Testis (tissue), 2 donors: ENCODE measurements at regions not wholly inside any gene's neighbourhood (a gene's known extent, or its start where the extent isn't known, plus 50 kb on each side); places are given as distances from the start of the nearest gene placed in this dataset.

Source experiments
- DNase-seq: peaks from one replicate; pipeline ENCODE4 v3.0.0-alpha.2; 2019
- H3K27ac ChIP-seq, 2 donors: fragments of 200-600 bp; sonication (generic); one replicate each; pipeline ENCODE4 v1.5.1; 2019
- H3K27me3 ChIP-seq: fragments of 200-600 bp; sonication (generic); one replicate; pipeline ENCODE4 v1.5.1; 2019
- H3K36me3 ChIP-seq: fragments of 200-600 bp; sonication (generic); one replicate; pipeline ENCODE4 v1.5.1; 2017; ENCODE audit warnings: low read depth; ENCODE audit errors: missing control alignments
- H3K4me1 ChIP-seq: fragments of 200-600 bp; sonication (generic); one replicate; pipeline ENCODE4 v1.5.1; 2019
- H3K4me3 ChIP-seq, 2 donors: fragments of 200-600 bp; sonication (generic); one replicate each; pipeline ENCODE4 v1.5.1; 2017 to 2019
- H3K9me3 ChIP-seq: fragments of 200-600 bp; sonication (generic); one replicate; pipeline ENCODE4 v1.5.1; 2017
- CTCF ChIP-seq, 3 experiments: fragments of 450-650 bp in 2 of 3; fragments of 200-600 bp in 1 of 3; sonication (generic) in 1 of 3; IDR thresholded peaks; one replicate each; pipeline ENCODE4 v1.5.1; 2016 to 2019; ENCODE audit warnings: antibody characterized with exemption in 3 of 3, mild to moderate bottlenecking in 2 of 3, moderate library complexity in 1 of 3
- POLR2A ChIP-seq: fragments of 450-650 bp; IDR thresholded peaks from one replicate; pipeline ENCODE4 v1.6.1; 2017; ENCODE audit warnings: antibody characterized with exemption, mild to moderate bottlenecking, moderate library complexity
- WGBS, 2 donors: methylation state at CpG; one replicate each; pipeline ENCODE4 v1.1.5; 2018; 5-methylcytosine and 5-hydroxymethylcytosine counted together
- intact Hi-C: fragments of 100-400 bp; cut with DNase I; formaldehyde crosslinking; loops from one replicate; pipeline ENCODE4 v1.15.1; 2023; ENCODE audit warnings: low total_unique reads

- 67 to 70% methylated on average over 3 of the region's 3 CpGs for WGBS, 2 donors
- no peak for DNase-seq
- TF ChIP-seq CTCF (IDR thresholded peaks at IDR 0.05) (no peak), POLR2A (no peak)
- Histone ChIP-seq H3K27ac (no peak overlapping the region), H3K9me3 (no peaks in the 10 kb centered on the region), H3K4me3 (no peak overlapping the region), H3K27me3 (no peaks in the 10 kb centered on the region), H3K36me3 (no peaks in the 10 kb centered on the region), H3K4me1 (no peaks in the 10 kb centered on the region)
- intact Hi-C loops, result no loop called here
These were observed 306.3 kb upstream of the FLRT2 start for GRCh38 chr14:85223667-85224066.

GRCh38 chr14:85224241-85224640 lies 305.7 kb upstream of the FLRT2 start:
- H3K4me3 ChIP-seq, result no peak overlapping the region
- H3K4me1 ChIP-seq, result no peaks in the 10 kb centered on the region
- H3K27me3 ChIP-seq, result no peaks in the 10 kb centered on the region
- no peak for DNase-seq
- no peaks in the 10 kb centered on the region for H3K9me3 ChIP-seq
- H3K36me3 ChIP-seq, result no peaks in the 10 kb centered on the region
- TF ChIP-seq CTCF (IDR thresholded peaks at IDR 0.05) (no peak), POLR2A (no peak)
- 64 to 88% methylated on average over 3 of the region's 3 CpGs for WGBS, 2 donors
- intact Hi-C loops, result no loop called here
- H3K27ac ChIP-seq, result no peak overlapping the region

- no peak for TF ChIP-seq CTCF (IDR thresholded peaks at IDR 0.05)
- TF ChIP-seq POLR2A, result no peak
- no peaks in the 10 kb centered on the region for H3K4me1 ChIP-seq
- intact Hi-C loops, result no loop called here
- no peaks in the 10 kb centered on the region for H3K36me3 ChIP-seq
- DNase-seq, result no peak
- H3K27ac ChIP-seq, result no peak overlapping the region
- no peaks in the 10 kb centered on the region for H3K9me3 ChIP-seq
- 61 to 75% methylated on average over 12 of the region's 12 CpGs for WGBS, 2 donors
- H3K4me3 ChIP-seq, result no peak overlapping the region
- no peaks in the 10 kb centered on the region for H3K27me3 ChIP-seq
These were observed 296.2 kb upstream of the FLRT2 start for GRCh38 chr14:85233756-85234155.

GRCh38 chr14:85234156-85235025 lies 295.6 kb upstream of the FLRT2 start:
- TF ChIP-seq CTCF (IDR thresholded peaks at IDR 0.05), result no peak
- no peak for TF ChIP-seq POLR2A
- intact Hi-C loops, result no loop called here
- Histone ChIP-seq H3K27ac (no peak overlapping the region), H3K9me3 (no peaks in the 10 kb centered on the region), H3K4me3 (no peak overlapping the region), H3K27me3 (no peaks in the 10 kb centered on the region), H3K36me3 (no peaks in the 10 kb centered on the region), H3K4me1 (peaks cover 2% of the 10 kb centered on the region)
- WGBS, 2 donors, result 66 to 76% methylated on average over 10 of the region's 10 CpGs
- DNase-seq, result no peak

GRCh38 chr14:85235868-85236267 lies 294.1 kb upstream of the FLRT2 start:
- H3K4me1 ChIP-seq, result peaks cover 3% of the 10 kb centered on the region
- H3K9me3 ChIP-seq, result no peaks in the 10 kb centered on the region
- H3K36me3 ChIP-seq, result no peaks in the 10 kb centered on the region
- H3K4me3 ChIP-seq, result no peak overlapping the region
- no peak for TF ChIP-seq CTCF (IDR thresholded peaks at IDR 0.05)
- DNase-seq, result no peak
- intact Hi-C loops, result no loop called here
- no peak overlapping the region for H3K27ac ChIP-seq
- WGBS, 2 donors, result 49 to 57% methylated on average over 3 of the region's 3 CpGs
- H3K27me3 ChIP-seq, result no peaks in the 10 kb centered on the region
